SK-N-SH (cell line): ENCODE measurements at regions not wholly inside any gene's neighbourhood (a gene's known extent, or its start where the extent isn't known, plus 50 kb on each side); places are given as distances from the start of the nearest gene placed in this dataset.

Experiments used
- CTCF ChIA-PET: fragments of 300-600, 350-600 bp; formaldehyde crosslinking; extraction: SDS; loops from one replicate; lab custom pipeline; 2021; lab: Yijun Ruan, JAX
- POLR2A ChIA-PET: fragments of 350-600 bp; sonication (Branson Sonifier 250); formaldehyde crosslinking; extraction: SDS; loops from one replicate; lab custom pipeline; 2020; ENCODE audit warnings: antibody characterized with exemption, inconsistent platforms; lab: Yijun Ruan, JAX
- DNase-seq: peaks from one replicate; pipeline ENCODE4 v3.0.0; 2012
- H2AFZ ChIP-seq: fragments of 200-600 bp; sonication (generic); 2 replicates; pipeline ENCODE4 v1.8.1; 2016; ENCODE audit warnings: antibody characterized with exemption, mild to moderate bottlenecking, low read depth
- H3F3A ChIP-seq: fragments of 200-600 bp; sonication (generic); replicated peaks from 2 replicates; pipeline ENCODE3; 2016; ENCODE audit warnings: antibody characterized with exemption, mild to moderate bottlenecking; ENCODE audit not compliant: insufficient read depth
- H3K27ac ChIP-seq, 2 experiments: fragments of 200-500 bp in 1 of 2; fragments of 200-600 bp in 1 of 2; sonication (Bioruptor generic) in 1 of 2; sonication (generic), shearing (Covaris generic) in 1 of 2; 2 replicates each; pipeline versions ENCODE4 v1.5.1 to v1.6.1; 2014 to 2016; ENCODE audit warnings: low read depth in 2 of 2, inconsistent platforms in 1 of 2, low read length in 1 of 2, mild to moderate bottlenecking in 1 of 2, mixed read lengths in 1 of 2
- H3K27me3 ChIP-seq: fragments of 200-600 bp; sonication (generic), shearing (Covaris generic); 2 replicates; pipeline ENCODE4 v1.6.1; 2016; ENCODE audit warnings: mixed run types; ENCODE audit not compliant: insufficient read depth
- H3K36me3 ChIP-seq, 2 experiments: fragments of 200-500 bp in 1 of 2; fragments of 200-600 bp in 1 of 2; sonication (Bioruptor generic) in 1 of 2; sonication (generic) in 1 of 2; replicated peaks in 1 of 2; 2 replicates each; pipeline versions ENCODE3 to v1.5.1; 2014 to 2016; ENCODE audit warnings: low read length in 1 of 2, mild to moderate bottlenecking in 1 of 2; ENCODE audit not compliant: insufficient read depth in 2 of 2, control insufficient read depth in 1 of 2
- H3K4me1 ChIP-seq, 2 experiments: fragments of 200-500 bp in 1 of 2; fragments of 200-600 bp in 1 of 2; sonication (Bioruptor generic) in 1 of 2; sonication (generic), shearing (Covaris generic) in 1 of 2; 2 replicates each; pipeline versions ENCODE4 v1.5.1 to v1.6.1; 2014 to 2016; ENCODE audit warnings: low read depth in 1 of 2, low read length in 1 of 2, mixed run types in 1 of 2; ENCODE audit not compliant: insufficient read depth in 2 of 2, control insufficient read depth in 1 of 2
- H3K4me2 ChIP-seq: fragments of 200-600 bp; sonication (generic), shearing (Covaris generic); 2 replicates; pipeline ENCODE4 v1.6.1; 2017; ENCODE audit warnings: mixed run types
- H3K4me3 ChIP-seq, 2 experiments: fragments of 200-500 bp in 1 of 2; fragments of 200-600 bp in 1 of 2; sonication (Bioruptor generic) in 1 of 2; sonication (generic), shearing (Covaris generic) in 1 of 2; 2 replicates each; pipeline versions ENCODE4 v1.5.1 to v1.8.1; 2014 to 2016; ENCODE audit warnings: low read depth in 2 of 2, inconsistent platforms in 1 of 2, low read length in 1 of 2, mild to moderate bottlenecking in 1 of 2, mixed read lengths in 1 of 2, moderate library complexity in 1 of 2
- H3K79me2 ChIP-seq: fragments of 200-600 bp; sonication (generic); 2 replicates; pipeline ENCODE4 v1.8.1; 2017; ENCODE audit warnings: mild to moderate bottlenecking; ENCODE audit not compliant: insufficient read depth
- H3K9ac ChIP-seq: fragments of 200-600 bp; sonication (generic); 2 replicates; pipeline ENCODE4 v1.6.1; 2017; ENCODE audit warnings: mixed run types
- H3K9me2 ChIP-seq: fragments of 200-600 bp; sonication (generic); 2 replicates; pipeline ENCODE4 v1.6.1; 2017; ENCODE audit warnings: mixed run types
- H3K9me3 ChIP-seq: fragments of 200-600 bp; sonication (generic); 2 replicates; pipeline ENCODE4 v1.6.1; 2017; ENCODE audit warnings: mixed run types, mild to moderate bottlenecking, moderate library complexity
- H4K20me1 ChIP-seq: fragments of 200-600 bp; sonication (generic); 2 replicates; pipeline ENCODE4 v1.6.1; 2017; ENCODE audit warnings: mild to moderate bottlenecking, mixed run types; ENCODE audit not compliant: insufficient read depth
- CHD2 ChIP-seq: fragments of 150-350 bp; IDR thresholded peaks from 2 replicates; pipeline ENCODE4 v1.6.1; 2018; ENCODE audit warnings: low read length; ENCODE audit not compliant: partially characterized antibody
- CTCF ChIP-seq: fragments of 200-600 bp; sonication (generic); IDR thresholded peaks from 2 replicates; pipeline ENCODE4 v1.6.1; 2017; ENCODE audit warnings: antibody characterized with exemption, mild to moderate bottlenecking, moderate library complexity
- FOSL2 ChIP-seq: IDR thresholded peaks from 2 replicates; pipeline ENCODE4 v1.4.0; 2012; ENCODE audit warnings: low read depth, mild to moderate bottlenecking, moderate library complexity, borderline replicate concordance
- FOXM1 ChIP-seq: IDR thresholded peaks from 2 replicates; pipeline ENCODE4 v1.4.0; 2012; ENCODE audit warnings: low read depth, mild to moderate bottlenecking
- MAX ChIP-seq: IDR thresholded peaks from 2 replicates; pipeline ENCODE4 v1.4.0; 2012; ENCODE audit warnings: low read depth
- PBX3 ChIP-seq: IDR thresholded peaks from 2 replicates; pipeline ENCODE4; 2012
- SMC3 ChIP-seq: IDR thresholded peaks from 2 replicates; pipeline ENCODE4 v1.6.1; 2012; ENCODE audit warnings: low read depth, low read length, improper control_type of control experiment
- USF1 ChIP-seq: IDR thresholded peaks from 2 replicates; pipeline ENCODE4 v1.4.0; 2012; ENCODE audit warnings: low read depth, borderline replicate concordance
- YY1 ChIP-seq: IDR thresholded peaks from 2 replicates; pipeline ENCODE4 v1.4.0; 2012; ENCODE audit warnings: low read depth, mild to moderate bottlenecking
- ZBTB33 ChIP-seq: IDR thresholded peaks from 2 replicates; pipeline ENCODE4 v1.4.0; 2012; ENCODE audit warnings: low read depth, borderline replicate concordance
- WGBS: methylation state at CpG from one replicate; pipeline ENCODE4 v1.1.6; 2017; ENCODE audit warnings: low lambda C conversion rate; 5-methylcytosine and 5-hydroxymethylcytosine counted together

- H4K20me1 ChIP-seq: no peaks in the 10 kb centered on the region
- H3K4me2 ChIP-seq: no peak overlapping the region
- no peaks in the 10 kb centered on the region for H3F3A ChIP-seq
- H3K27ac ChIP-seq: no peak overlapping the region
- H3K9ac ChIP-seq: no peak overlapping the region
- no peaks in the 10 kb centered on the region for H3K4me1 ChIP-seq
- no peaks in the 10 kb centered on the region for H3K79me2 ChIP-seq
- H3K4me3 ChIP-seq: no peak overlapping the region
- ChIA-PET POLR2A (no interaction called here), CTCF (no interaction called here)
- no peaks in the 10 kb centered on the region for H3K36me3 ChIP-seq
- H3K9me3 ChIP-seq: no peaks in the 10 kb centered on the region
- no peaks in the 10 kb centered on the region for H3K9me2 ChIP-seq
- H2AFZ ChIP-seq: no peak overlapping the region
- no peaks in the 10 kb centered on the region for H3K27me3 ChIP-seq
- TF ChIP-seq MAX (no peak), ZBTB33 (no peak), SMC3 (no peak), FOXM1 (no peak), YY1 (no peak), USF1 (no peak), FOSL2 (no peak), PBX3 (no peak), CHD2 (no peak)
- DNase-seq: no peak
Measured at GRCh38 chr4:178351185-178351584, 908.9 kb upstream of the AGA start.

GRCh38 chr4:178356725-178357124 lies 914.5 kb upstream of the AGA start:
- Histone ChIP-seq H3K4me2 (no peak overlapping the region), H3K9me3 (no peaks in the 10 kb centered on the region), H3K27ac (no peak overlapping the region), H3K36me3 (no peaks in the 10 kb centered on the region), H3F3A (no peaks in the 10 kb centered on the region), H3K4me3 (no peak overlapping the region), H2AFZ (no peak overlapping the region), H3K79me2 (no peaks in the 10 kb centered on the region), H3K9me2 (no peaks in the 10 kb centered on the region), H3K27me3 (no peaks in the 10 kb centered on the region), H3K9ac (no peak overlapping the region), H4K20me1 (no peaks in the 10 kb centered on the region), H3K4me1 (no peaks in the 10 kb centered on the region)
- 3% methylated on average over 2 of the region's 2 CpGs for WGBS
- TF ChIP-seq MAX (no peak), CTCF (peak; percentile 24)
- ChIA-PET CTCF (no interaction called here), POLR2A (no interaction called here)
- no peak for DNase-seq
